ENCODE measurements at regions not wholly inside any gene's neighbourhood (a gene's known extent, or its start where the extent isn't known, plus 50 kb on each side); places are given as distances from the start of the nearest gene placed in this dataset.

GRCh38 chrX:42515939-42516338, 262.0 kb downstream of the PPP1R2C start:
- no peaks in the 10 kb centered on the region for H3K27me3 Mint-ChIP-seq (ENCODE audit: insufficient read depth, low read depth)
- H3K27ac Mint-ChIP-seq: no peak overlapping the region

GRCh38 chrX:42505016-42505415, 272.9 kb downstream of the PPP1R2C start:
- no peaks in the 10 kb centered on the region for H3K9me3 ChIP-seq (ENCODE audit: low read depth)
- TF ChIP-seq CTCF (IDR thresholded peaks at IDR 0.05) (no peak), EZH2phosphoT487 (IDR thresholded peaks at IDR 0.05) (no peak), EZH2 (IDR thresholded peaks at IDR 0.05) (no peak)
- H3K4me1 Mint-ChIP-seq: peaks cover 5% of the 10 kb centered on the region

More at GRCh38 chrX:42515939-42516338, 262.0 kb downstream of the PPP1R2C start:
- Mint-ChIP-seq H3K9me3 (peaks cover 14% of the 10 kb centered on the region), H3K4me3 (no peak overlapping the region), H3K36me3 (no peaks in the 10 kb centered on the region), H3K4me1 (no peaks in the 10 kb centered on the region)
- Histone ChIP-seq H3K9ac (no peak overlapping the region), H3K27ac (no peak overlapping the region), H3F3A (ENCODE audit: low read depth) (no peaks in the 10 kb centered on the region), H3K36me3 (no peaks in the 10 kb centered on the region), H3K9me3 (ENCODE audit: low read depth) (no peaks in the 10 kb centered on the region), H3K79me2 (ENCODE audit: low read depth) (no peaks in the 10 kb centered on the region), H3K27me3 (no peaks in the 10 kb centered on the region), H4K20me1 (ENCODE audit: low read depth) (no peaks in the 10 kb centered on the region), H3K4me3 (no peak overlapping the region), H3K4me2 (no peak overlapping the region), H3K4me1 (no peaks in the 10 kb centered on the region), H2AFZ (replicated peaks) (no peak overlapping the region)
- DNase-seq (ENCODE audit: low spot score): no peak
- TF ChIP-seq EZH2 (IDR thresholded peaks at IDR 0.05) (no peak), EZH2phosphoT487 (IDR thresholded peaks at IDR 0.05) (no peak), CTCF (IDR thresholded peaks at IDR 0.05) (no peak)

GRCh38 chrX:42499620-42500019, 278.3 kb downstream of the PPP1R2C start:
- Histone ChIP-seq H3K4me2 (no peak overlapping the region), H3K9me3 (ENCODE audit: low read depth) (no peaks in the 10 kb centered on the region), H2AFZ (replicated peaks) (no peak overlapping the region), H3K27me3 (no peaks in the 10 kb centered on the region), H3K4me1 (no peaks in the 10 kb centered on the region), H3K79me2 (ENCODE audit: low read depth) (no peaks in the 10 kb centered on the region), H3K9ac (no peak overlapping the region), H3K4me3 (no peak overlapping the region), H3K27ac (no peak overlapping the region), H3K36me3 (no peaks in the 10 kb centered on the region), H3F3A (ENCODE audit: low read depth) (no peaks in the 10 kb centered on the region), H4K20me1 (ENCODE audit: low read depth) (no peaks in the 10 kb centered on the region)
- TF ChIP-seq EZH2phosphoT487 (IDR thresholded peaks at IDR 0.05): no peak
- H3K36me3 Mint-ChIP-seq: no peaks in the 10 kb centered on the region
- no peak overlapping the region for H3K27ac Mint-ChIP-seq
- H3K9me3 Mint-ChIP-seq: no peaks in the 10 kb centered on the region
- DNase-seq (ENCODE audit: low spot score): no peak
- no peak overlapping the region for H3K4me3 Mint-ChIP-seq
- H3K4me1 Mint-ChIP-seq: no peaks in the 10 kb centered on the region
- no peaks in the 10 kb centered on the region for H3K27me3 Mint-ChIP-seq (ENCODE audit: insufficient read depth, low read depth)

More at GRCh38 chrX:42505016-42505415, 272.9 kb downstream of the PPP1R2C start:
- no peaks in the 10 kb centered on the region for H3K36me3 Mint-ChIP-seq
- H3K9me3 Mint-ChIP-seq: peaks cover 16% of the 10 kb centered on the region
- H3K4me3 Mint-ChIP-seq: no peak overlapping the region
- Histone ChIP-seq H3K4me1 (no peaks in the 10 kb centered on the region), H4K20me1 (ENCODE audit: low read depth) (no peaks in the 10 kb centered on the region), H3K27me3 (no peaks in the 10 kb centered on the region), H3F3A (ENCODE audit: low read depth) (no peaks in the 10 kb centered on the region), H3K79me2 (ENCODE audit: low read depth) (no peaks in the 10 kb centered on the region), H2AFZ (replicated peaks) (no peak overlapping the region), H3K9ac (no peak overlapping the region), H3K36me3 (no peaks in the 10 kb centered on the region), H3K27ac (no peak overlapping the region), H3K4me3 (no peak overlapping the region), H3K4me2 (no peak overlapping the region)
- DNase-seq (ENCODE audit: low spot score): no peak
- no peaks in the 10 kb centered on the region for H3K27me3 Mint-ChIP-seq (ENCODE audit: insufficient read depth, low read depth)
- no peak overlapping the region for H3K27ac Mint-ChIP-seq

GRCh38 chrX:42497356-42497755, 280.6 kb downstream of the PPP1R2C start:
- no peak overlapping the region for H3K27ac Mint-ChIP-seq
- no peaks in the 10 kb centered on the region for H3K27me3 Mint-ChIP-seq (ENCODE audit: insufficient read depth, low read depth)

More at GRCh38 chrX:42497356-42497755, 280.6 kb downstream of the PPP1R2C start:
- no peaks in the 10 kb centered on the region for H3K27me3 ChIP-seq
- H2AFZ ChIP-seq (replicated peaks): no peak overlapping the region
- no peaks in the 10 kb centered on the region for H4K20me1 ChIP-seq (ENCODE audit: low read depth)
- H3F3A ChIP-seq (ENCODE audit: low read depth): no peaks in the 10 kb centered on the region
- Mint-ChIP-seq H3K9me3 (no peaks in the 10 kb centered on the region), H3K36me3 (no peaks in the 10 kb centered on the region), H3K4me1 (no peaks in the 10 kb centered on the region), H3K4me3 (no peak overlapping the region)
- no peak for DNase-seq (ENCODE audit: low spot score)
- H3K4me3 ChIP-seq: no peak overlapping the region
- H3K79me2 ChIP-seq (ENCODE audit: low read depth): no peaks in the 10 kb centered on the region
- no peaks in the 10 kb centered on the region for H3K36me3 ChIP-seq
- no peak overlapping the region for H3K9ac ChIP-seq
- TF ChIP-seq CTCF (IDR thresholded peaks at IDR 0.05) (no peak), EZH2phosphoT487 (IDR thresholded peaks at IDR 0.05) (no peak), EZH2 (IDR thresholded peaks at IDR 0.05) (no peak)
- no peaks in the 10 kb centered on the region for H3K4me1 ChIP-seq
- H3K9me3 ChIP-seq (ENCODE audit: low read depth): no peaks in the 10 kb centered on the region
- no peak overlapping the region for H3K27ac ChIP-seq
- H3K4me2 ChIP-seq: no peak overlapping the region
